Loucy (cell line): ENCODE measurements at regions not wholly inside any gene's neighbourhood (a gene's known extent, or its start where the extent isn't known, plus 50 kb on each side); places are given as distances from the start of the nearest gene placed in this dataset.
"Not testable (repeated sequence)": the region's sequence is repeated elsewhere in the genome, so short reads cannot be mapped to it uniquely, and the experiment has no call there.

ENCODE experiments used
- EZH2phosphoT487 ChIP-seq: fragments of 200-600 bp; IDR thresholded peaks from 2 replicates; pipeline ENCODE4 v1.6.1; 2018; ENCODE audit warnings: antibody characterized with exemption, mild to moderate bottlenecking, moderate library complexity, borderline replicate concordance
- TF ChIP-seq, protein P1 (sequence below): fragments of 200-600 bp; sonication (generic); conservative IDR thresholded peaks from 2 replicates; pipeline ENCODE4 v1.5.1; 2014; ENCODE audit warnings: mild to moderate bottlenecking, antibody characterized with exemption, low read length

DNA sequence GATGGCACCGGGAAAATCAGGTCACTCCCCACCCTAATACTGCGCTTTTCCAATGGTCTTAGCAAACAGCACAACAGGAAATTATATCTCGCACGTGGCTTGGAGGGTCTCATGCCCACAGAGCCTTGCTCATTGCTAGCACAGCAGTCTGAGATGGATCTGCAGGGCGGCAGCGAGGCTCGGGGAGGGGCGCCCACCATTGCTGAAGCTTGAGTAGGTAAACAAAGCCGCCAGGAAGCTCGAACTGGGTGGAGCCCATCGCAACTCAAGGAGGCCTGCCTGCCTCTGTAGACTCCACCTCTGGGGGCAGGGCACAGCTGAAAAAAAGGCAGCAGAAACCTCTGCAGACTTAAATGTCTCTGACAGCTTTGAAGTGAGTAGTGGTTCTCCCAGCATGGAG, 901.4 kb downstream of the TBC1D32 start:
- TF ChIP-seq, protein P1, sequence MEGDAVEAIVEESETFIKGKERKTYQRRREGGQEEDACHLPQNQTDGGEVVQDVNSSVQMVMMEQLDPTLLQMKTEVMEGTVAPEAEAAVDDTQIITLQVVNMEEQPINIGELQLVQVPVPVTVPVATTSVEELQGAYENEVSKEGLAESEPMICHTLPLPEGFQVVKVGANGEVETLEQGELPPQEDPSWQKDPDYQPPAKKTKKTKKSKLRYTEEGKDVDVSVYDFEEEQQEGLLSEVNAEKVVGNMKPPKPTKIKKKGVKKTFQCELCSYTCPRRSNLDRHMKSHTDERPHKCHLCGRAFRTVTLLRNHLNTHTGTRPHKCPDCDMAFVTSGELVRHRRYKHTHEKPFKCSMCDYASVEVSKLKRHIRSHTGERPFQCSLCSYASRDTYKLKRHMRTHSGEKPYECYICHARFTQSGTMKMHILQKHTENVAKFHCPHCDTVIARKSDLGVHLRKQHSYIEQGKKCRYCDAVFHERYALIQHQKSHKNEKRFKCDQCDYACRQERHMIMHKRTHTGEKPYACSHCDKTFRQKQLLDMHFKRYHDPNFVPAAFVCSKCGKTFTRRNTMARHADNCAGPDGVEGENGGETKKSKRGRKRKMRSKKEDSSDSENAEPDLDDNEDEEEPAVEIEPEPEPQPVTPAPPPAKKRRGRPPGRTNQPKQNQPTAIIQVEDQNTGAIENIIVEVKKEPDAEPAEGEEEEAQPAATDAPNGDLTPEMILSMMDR = not testable (repeated sequence)
- TF ChIP-seq EZH2phosphoT487 = not testable (repeated sequence)
